ENCODE measurements at regions not wholly inside any gene's neighbourhood (a gene's known extent, or its start where the extent isn't known, plus 50 kb on each side); places are given as distances from the start of the nearest gene placed in this dataset.

DNA sequence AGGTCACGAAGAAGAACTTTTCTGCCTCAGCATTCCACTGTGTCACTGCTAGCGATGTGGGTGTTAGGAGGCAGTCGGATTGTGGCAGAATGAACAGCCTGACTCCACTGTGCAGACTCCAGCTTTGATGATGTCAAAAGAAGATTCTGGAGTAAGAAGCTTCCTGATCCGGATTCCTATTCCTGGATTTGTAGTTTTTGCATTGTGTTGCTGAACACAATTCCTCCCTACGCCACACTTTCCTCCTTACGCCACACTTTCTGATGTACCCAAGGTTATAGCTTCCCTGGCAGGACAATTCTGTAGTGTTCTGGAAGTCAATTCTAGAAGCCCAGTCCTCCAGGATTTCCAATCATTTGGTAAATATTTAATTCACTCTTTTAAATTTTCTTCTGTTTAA is 665.2 kb upstream of the ADGRL2 start:
- TF ChIP-seq POLR2A (IDR thresholded peaks at IDR 0.05), result no peak
- no peak for TF ChIP-seq CTCF (IDR thresholded peaks at IDR 0.05)
- Histone ChIP-seq H3K4me3 (no peak overlapping the region), H3K27ac (no peak overlapping the region), H3K27me3 (no peaks in the 10 kb centered on the region), H3K36me3 (no peaks in the 10 kb centered on the region), H3K9me3 (no peaks in the 10 kb centered on the region), H3K4me1 (no peaks in the 10 kb centered on the region)
- DNase-seq, result no peak

DNA sequence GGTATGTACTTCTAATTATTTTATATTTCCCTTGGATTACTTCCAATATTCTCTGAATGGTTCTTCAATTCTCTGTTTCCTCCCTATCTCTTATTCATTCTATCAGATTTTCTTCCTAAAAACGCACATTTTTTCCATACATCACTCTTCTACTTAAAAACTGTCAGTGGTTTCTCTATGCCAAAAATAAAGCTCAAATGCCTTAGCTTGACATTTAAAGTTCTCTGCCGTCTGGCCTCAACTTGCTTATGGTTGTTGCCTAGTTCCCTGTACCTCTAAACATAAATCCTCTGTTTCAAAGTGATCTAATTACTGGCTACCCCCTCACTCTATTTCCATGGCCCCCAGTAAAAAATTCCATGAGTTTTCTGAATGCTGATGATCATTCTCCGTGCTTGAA is 671.0 kb upstream of the ADGRL2 start:
- H3K4me3 ChIP-seq, result no peak overlapping the region
- no peak overlapping the region for H3K27ac ChIP-seq
- no peak for DNase-seq
- no peaks in the 10 kb centered on the region for H3K4me1 ChIP-seq
- no peaks in the 10 kb centered on the region for H3K9me3 ChIP-seq
- H3K27me3 ChIP-seq, result no peaks in the 10 kb centered on the region
- no peaks in the 10 kb centered on the region for H3K36me3 ChIP-seq
- TF ChIP-seq CTCF (IDR thresholded peaks at IDR 0.05) (no peak), POLR2A (IDR thresholded peaks at IDR 0.05) (no peak)

GRCh38 chr1:81129366-81129765 is 671.4 kb upstream of the ADGRL2 start:
- TF ChIP-seq POLR2A (IDR thresholded peaks at IDR 0.05) (no peak), CTCF (IDR thresholded peaks at IDR 0.05) (no peak)
- H3K27ac ChIP-seq, result no peak overlapping the region
- H3K4me1 ChIP-seq, result no peaks in the 10 kb centered on the region
- no peak overlapping the region for H3K4me3 ChIP-seq
- no peak for DNase-seq
- H3K36me3 ChIP-seq, result no peaks in the 10 kb centered on the region
- no peaks in the 10 kb centered on the region for H3K9me3 ChIP-seq
- H3K27me3 ChIP-seq, result no peaks in the 10 kb centered on the region

DNA sequence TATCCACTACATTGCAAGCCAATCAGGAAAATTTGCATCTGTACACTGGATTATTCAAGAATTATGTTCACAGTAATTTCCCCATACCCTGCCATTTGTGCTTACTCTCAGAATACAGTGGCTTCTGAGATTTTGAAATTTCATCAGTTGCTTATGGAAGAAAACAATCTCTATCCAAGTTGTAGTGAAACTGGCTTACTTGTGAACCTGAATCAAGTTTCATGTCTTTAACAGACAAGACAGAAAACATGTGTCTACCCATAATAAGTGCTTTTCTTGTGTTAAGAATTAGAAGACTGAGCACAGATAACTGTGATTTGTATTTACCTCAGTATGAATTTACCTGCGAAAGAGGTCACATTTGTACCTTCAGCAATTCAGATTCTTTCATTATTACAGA is 672.7 kb upstream of the ADGRL2 start:
- Histone ChIP-seq H3K36me3 (no peaks in the 10 kb centered on the region), H3K4me3 (no peak overlapping the region), H3K27me3 (no peaks in the 10 kb centered on the region), H3K9me3 (no peaks in the 10 kb centered on the region), H3K27ac (no peak overlapping the region), H3K4me1 (no peaks in the 10 kb centered on the region)
- DNase-seq, result no peak
- TF ChIP-seq POLR2A (IDR thresholded peaks at IDR 0.05) (no peak), CTCF (IDR thresholded peaks at IDR 0.05) (no peak)

DNA sequence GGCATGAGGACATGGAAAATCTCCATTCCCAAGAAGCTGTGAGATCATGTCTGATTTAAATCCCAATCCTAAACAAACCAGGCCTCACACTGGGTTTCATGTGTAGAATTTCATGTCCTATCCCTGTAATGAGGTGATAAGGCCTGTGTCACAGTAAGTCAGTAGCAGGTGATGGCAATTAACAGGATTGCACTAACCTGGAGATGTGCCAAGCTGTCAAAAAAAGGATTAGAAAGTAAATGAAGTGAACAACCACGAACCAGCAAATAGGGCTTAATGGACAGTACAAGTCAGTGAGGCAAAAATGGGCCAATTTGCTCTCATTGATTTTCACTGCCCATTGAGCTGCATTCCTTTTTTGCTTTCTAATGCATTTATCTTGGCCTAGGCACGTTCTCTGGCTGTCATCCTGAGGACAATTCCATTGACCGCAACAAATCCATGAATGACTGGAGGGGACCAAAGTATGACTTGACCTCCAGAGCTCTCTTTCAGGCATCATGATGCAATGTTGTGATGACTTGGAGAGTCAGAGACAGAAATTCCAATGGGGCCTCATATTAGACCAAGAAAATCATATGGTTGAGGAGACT is 673.6 kb upstream of the ADGRL2 start:
- TF ChIP-seq CTCF (IDR thresholded peaks at IDR 0.05), result no peak
- no peak for TF ChIP-seq POLR2A (IDR thresholded peaks at IDR 0.05)
- H3K27me3 ChIP-seq, result no peaks in the 10 kb centered on the region
- H3K27ac ChIP-seq, result no peak overlapping the region
- H3K9me3 ChIP-seq, result no peaks in the 10 kb centered on the region
- DNase-seq, result no peak
- no peak overlapping the region for H3K4me3 ChIP-seq
- H3K4me1 ChIP-seq, result no peaks in the 10 kb centered on the region
- no peaks in the 10 kb centered on the region for H3K36me3 ChIP-seq

GRCh38 chr1:81125672-81126071 is 675.1 kb upstream of the ADGRL2 start:
- no peak for TF ChIP-seq CTCF (IDR thresholded peaks at IDR 0.05)
- no peak for TF ChIP-seq POLR2A (IDR thresholded peaks at IDR 0.05)
- no peak overlapping the region for H3K27ac ChIP-seq
- no peaks in the 10 kb centered on the region for H3K36me3 ChIP-seq
- H3K9me3 ChIP-seq, result no peaks in the 10 kb centered on the region
- H3K4me3 ChIP-seq, result no peak overlapping the region
- no peaks in the 10 kb centered on the region for H3K27me3 ChIP-seq
- DNase-seq, result no peak
- no peaks in the 10 kb centered on the region for H3K4me1 ChIP-seq
